ENCODE measurements at regions not wholly inside any gene's neighbourhood (a gene's known extent, or its start where the extent isn't known, plus 50 kb on each side); places are given as distances from the start of the nearest gene placed in this dataset.

- no peak for TF ChIP-seq FOXM1 (IDR thresholded peaks at IDR 0.05; ENCODE audit: borderline replicate concordance)
- no peak for TF ChIP-seq FOXA1 (IDR thresholded peaks at IDR 0.05)
- no peak for TF ChIP-seq NFRKB (IDR thresholded peaks at IDR 0.05)
- no peak for TF ChIP-seq LEF1 (IDR thresholded peaks at IDR 0.05; ENCODE audit: borderline replicate concordance)
- no peak for TF ChIP-seq BHLHE40 (IDR thresholded peaks at IDR 0.05; ENCODE audit: borderline replicate concordance)
- TF ChIP-seq L3MBTL2 (conservative IDR thresholded peaks at IDR 0.05): no peak
- no peak for TF ChIP-seq SP1 (IDR thresholded peaks at IDR 0.05)
- TF ChIP-seq CTBP1 (IDR thresholded peaks at IDR 0.05; ENCODE audit: borderline replicate concordance): no peak
- no peak for TF ChIP-seq TARDBP (IDR thresholded peaks at IDR 0.05)
- no peak for TF ChIP-seq SUZ12 (IDR thresholded peaks at IDR 0.05)
- no peak for TF ChIP-seq PKNOX1 (IDR thresholded peaks at IDR 0.05)
- no peak for TF ChIP-seq ELF4 (IDR thresholded peaks at IDR 0.05)
- TF ChIP-seq HDGF (IDR thresholded peaks at IDR 0.05; ENCODE audit: borderline replicate concordance): no peak
- no peak for TF ChIP-seq ZNF384 (IDR thresholded peaks at IDR 0.05)
These were observed 481.9 kb upstream of the ERCC4 start for GRCh38 chr16:13438064-13438463.

Measured in HEK293T (cell line).